Keratinocyte (primary cell): ENCODE measurements at regions not wholly inside any gene's neighbourhood (a gene's known extent, or its start where the extent isn't known, plus 50 kb on each side); places are given as distances from the start of the nearest gene placed in this dataset.

ENCODE experiments used
- CTCF ChIP-seq, 3 experiments: IDR thresholded peaks in 1 of 3; conservative IDR thresholded peaks in 1 of 3; optimal IDR thresholded peaks in 1 of 3; 2 replicates in 2 of 3; 3 replicates in 1 of 3; pipeline versions ENCODE3 to v1.5.1; 2011; ENCODE audit warnings: low read length in 3 of 3, mild to moderate bottlenecking in 3 of 3, moderate library complexity in 2 of 3, control low read depth in 1 of 3, inconsistent platforms in 1 of 3; ENCODE audit not compliant: insufficient read depth in 2 of 3; ENCODE audit errors: extremely low read depth in 1 of 3
- EZH2 ChIP-seq: IDR thresholded peaks from one replicate; pipeline ENCODE4 v1.6.1; 2012; ENCODE audit warnings: inconsistent platforms, mild to moderate bottlenecking, low read length, moderate library complexity

GRCh38 chr10:58963723-58964124, 212.7 kb upstream of the PHYHIPL start:
- no peak for TF ChIP-seq CTCF (optimal IDR thresholded peaks at IDR 0.05 in 1 of 3, IDR thresholded peaks at IDR 0.05 in 1 of 3, conservative IDR thresholded peaks at IDR 0.05 in 1 of 3; ENCODE audit: extremely low read depth in 1 of 3, insufficient read depth in 2 of 3, low read length in 3 of 3)
- TF ChIP-seq EZH2: no peak
